Lower lobe of right lung (tissue), 2 donors: ENCODE measurements at regions not wholly inside any gene's neighbourhood (a gene's known extent, or its start where the extent isn't known, plus 50 kb on each side); places are given as distances from the start of the nearest gene placed in this dataset.

Experiments
- ATAC-seq, 2 donors: fragments of 200-7000 bp; cut with Tn5 transposase; one replicate each; pipeline ENCODE4 v1.9.1; 2020 to 2022; ENCODE audit warnings: mild to moderate bottlenecking in 2 of 2, moderate library complexity in 2 of 2
- DNase-seq: peaks from one replicate; pipeline ENCODE4 v3.0.0-alpha.2; 2020
- H3K27ac ChIP-seq: fragments of 200-600 bp; one replicate; pipeline ENCODE4 v1.8.0; 2022
- H3K27me3 ChIP-seq: fragments of 200-600 bp; one replicate; pipeline ENCODE4 v1.8.0; 2022; ENCODE audit warnings: low read depth
- H3K36me3 ChIP-seq: fragments of 200-600 bp; one replicate; pipeline ENCODE4 v1.8.0; 2022; ENCODE audit warnings: mild to moderate bottlenecking
- H3K4me1 ChIP-seq: fragments of 200-600 bp; one replicate; pipeline ENCODE4 v1.8.0; 2022
- H3K4me3 ChIP-seq: fragments of 200-600 bp; one replicate; pipeline ENCODE4 v1.8.0; 2022; ENCODE audit warnings: mild to moderate bottlenecking
- H3K9me3 ChIP-seq: fragments of 200-600 bp; one replicate; pipeline ENCODE4 v1.8.0; 2022
- CTCF ChIP-seq: fragments of 200-600 bp; IDR thresholded peaks from one replicate; pipeline ENCODE4 v1.8.0; 2022; ENCODE audit warnings: antibody characterized with exemption, mild to moderate bottlenecking
- intact Hi-C: fragments of 100-400 bp; cut with DNase I; formaldehyde crosslinking; loops from one replicate; pipeline ENCODE4 v1.11.0; 2022
- donor health status: DM: no; HTN: yes; CAD: no; lungs with severe emphysema.

- Histone ChIP-seq H3K9me3 (peaks cover 4% of the 10 kb centered on the region), H3K27ac (no peak overlapping the region), H3K4me1 (no peaks in the 10 kb centered on the region), H3K4me3 (no peak overlapping the region), H3K27me3 (no peaks in the 10 kb centered on the region), H3K36me3 (no peaks in the 10 kb centered on the region)
- no peak for DNase-seq
- no peak for TF ChIP-seq CTCF
- intact Hi-C loops: no loop called here
- ATAC-seq: no peak
Observed at GRCh38 chr5:106380736-106381135, 1290.0 kb downstream of the EFNA5 start.

GRCh38 chr5:106376522-106376921, 1294.2 kb downstream of the EFNA5 start:
- intact Hi-C loops: no loop called here
- DNase-seq (no peak), ATAC-seq (no peak)

GRCh38 chr5:106374956-106375355, 1295.8 kb downstream of the EFNA5 start:
- no peak overlapping the region for H3K27ac ChIP-seq
- H3K36me3 ChIP-seq: no peaks in the 10 kb centered on the region
- no peak for ATAC-seq
- H3K4me1 ChIP-seq: no peaks in the 10 kb centered on the region
- H3K9me3 ChIP-seq: peaks cover 3% of the 10 kb centered on the region
- intact Hi-C loops: no loop called here
- no peak for TF ChIP-seq CTCF
- H3K4me3 ChIP-seq: no peak overlapping the region
- H3K27me3 ChIP-seq: no peaks in the 10 kb centered on the region
- DNase-seq: no peak

More at GRCh38 chr5:106376522-106376921, 1294.2 kb downstream of the EFNA5 start:
- Histone ChIP-seq H3K27me3 (no peaks in the 10 kb centered on the region), H3K9me3 (no peaks in the 10 kb centered on the region), H3K36me3 (no peaks in the 10 kb centered on the region), H3K27ac (no peak overlapping the region), H3K4me3 (no peak overlapping the region), H3K4me1 (no peaks in the 10 kb centered on the region)
- no peak for TF ChIP-seq CTCF

- H3K36me3 ChIP-seq: no peaks in the 10 kb centered on the region
- intact Hi-C loops: no loop called here
- H3K9me3 ChIP-seq: peaks cover 9% of the 10 kb centered on the region
- H3K27me3 ChIP-seq: no peaks in the 10 kb centered on the region
- no peaks in the 10 kb centered on the region for H3K4me1 ChIP-seq
- no peak for TF ChIP-seq CTCF
- H3K27ac ChIP-seq: no peak overlapping the region
- no peak overlapping the region for H3K4me3 ChIP-seq
- ATAC-seq (no peak), DNase-seq (no peak)
Observed at GRCh38 chr5:106368021-106368420, 1302.7 kb downstream of the EFNA5 start.

GRCh38 chr5:106367281-106367680, 1303.5 kb downstream of the EFNA5 start:
- Histone ChIP-seq H3K27me3 (no peaks in the 10 kb centered on the region), H3K4me3 (no peak overlapping the region), H3K36me3 (no peaks in the 10 kb centered on the region), H3K9me3 (peaks cover 9% of the 10 kb centered on the region), H3K4me1 (no peaks in the 10 kb centered on the region), H3K27ac (no peak overlapping the region)
- intact Hi-C loops: no loop called here
- no peak for TF ChIP-seq CTCF
- DNase-seq: no peak
- ATAC-seq: no peak

GRCh38 chr5:106363578-106363977, 1307.2 kb downstream of the EFNA5 start:
- no peak for TF ChIP-seq CTCF
- H3K27ac ChIP-seq: no peak overlapping the region
- intact Hi-C loops: no loop called here
- no peak overlapping the region for H3K4me3 ChIP-seq
- DNase-seq (no peak), ATAC-seq (no peak)
- no peaks in the 10 kb centered on the region for H3K27me3 ChIP-seq
- H3K4me1 ChIP-seq: no peaks in the 10 kb centered on the region
- no peaks in the 10 kb centered on the region for H3K9me3 ChIP-seq
- no peaks in the 10 kb centered on the region for H3K36me3 ChIP-seq
